K562 (cell line): ENCODE measurements at regions not wholly inside any gene's neighbourhood (a gene's known extent, or its start where the extent isn't known, plus 50 kb on each side); places are given as distances from the start of the nearest gene placed in this dataset.

Experiments
- BRD4 ChIP-seq: fragments of 200-600 bp; sonication (generic); IDR thresholded peaks from 2 replicates; pipeline ENCODE4 v1.6.1; 2017; ENCODE audit warnings: inconsistent platforms
- EZH2 ChIP-seq: IDR thresholded peaks from 2 replicates; pipeline ENCODE4 v1.6.1; 2012; ENCODE audit warnings: low read depth, mild to moderate bottlenecking, inconsistent platforms, low read length, borderline replicate concordance
- IFI16 ChIP-seq: fragments of 250-450 bp; sonication (Bioruptor Pico); IDR thresholded peaks from 2 replicates; pipeline ENCODE4 v2.1.2; 2022; ENCODE audit warnings: mild to moderate bottlenecking, inconsistent platforms
- MECOM ChIP-seq: fragments of 250-450 bp; sonication (Bioruptor Pico); IDR thresholded peaks from 2 replicates; pipeline ENCODE4 v1.8.0; 2022; ENCODE audit warnings: inconsistent platforms
- SMARCA4 ChIP-seq: fragments of 450-650 bp; IDR thresholded peaks from 2 replicates; pipeline ENCODE4 v1.6.1; 2016

- TF ChIP-seq IFI16 (CRISPR knock-in tag) = no peak
- no peak for TF ChIP-seq SMARCA4
- no peak for TF ChIP-seq BRD4
- no peak for TF ChIP-seq MECOM (CRISPR knock-in tag)
- no peak for TF ChIP-seq EZH2
Observed at GRCh38 chr3:59559721-59560435, 510.1 kb upstream of the CFAP20DC start.
